ENCODE measurements at regions not wholly inside any gene's neighbourhood (a gene's known extent, or its start where the extent isn't known, plus 50 kb on each side); places are given as distances from the start of the nearest gene placed in this dataset.
"Not testable (repeated sequence)": the region's sequence is repeated elsewhere in the genome, so short reads cannot be mapped to it uniquely, and the experiment has no call there.

- H3K27ac Mint-ChIP-seq (ENCODE audit: unreplicated experiment) = no peak overlapping the region
- no peak for TF ChIP-seq CTCF (IDR thresholded peaks at IDR 0.05; ENCODE audit: partially characterized antibody, unreplicated experiment)
These were observed 213.4 kb upstream of the XIST start for GRCh38 chrX:74065831-74066390.

GRCh38 chrX:74063426-74064155 is 211.1 kb upstream of the XIST start:
- H3K27me3 Mint-ChIP-seq (ENCODE audit: unreplicated experiment) = no peaks in the 10 kb centered on the region
- H3K9me3 Mint-ChIP-seq (ENCODE audit: unreplicated experiment) = peaks cover 2% of the 10 kb centered on the region
- H3K4me1 Mint-ChIP-seq (ENCODE audit: low read depth, unreplicated experiment) = no peaks in the 10 kb centered on the region
- no peak overlapping the region for H3K4me3 Mint-ChIP-seq (ENCODE audit: unreplicated experiment)
- no peak for DNase-seq
- TF ChIP-seq CTCF (IDR thresholded peaks at IDR 0.05; ENCODE audit: partially characterized antibody, unreplicated experiment) = no peak
- H3K27ac Mint-ChIP-seq (ENCODE audit: unreplicated experiment) = no peak overlapping the region
- peaks cover 7% of the 10 kb centered on the region for H3K36me3 Mint-ChIP-seq (ENCODE audit: unreplicated experiment)

More at GRCh38 chrX:74065831-74066390, 213.4 kb upstream of the XIST start:
- DNase-seq = no peak
- Mint-ChIP-seq H3K4me3 (ENCODE audit: unreplicated experiment) (no peak overlapping the region), H3K9me3 (ENCODE audit: unreplicated experiment) (peaks cover 2% of the 10 kb centered on the region), H3K36me3 (ENCODE audit: unreplicated experiment) (peaks cover 9% of the 10 kb centered on the region), H3K4me1 (ENCODE audit: low read depth, unreplicated experiment) (no peaks in the 10 kb centered on the region), H3K27me3 (ENCODE audit: unreplicated experiment) (no peaks in the 10 kb centered on the region)

- Mint-ChIP-seq H3K4me3 (ENCODE audit: unreplicated experiment) (no peak overlapping the region), H3K9me3 (ENCODE audit: unreplicated experiment) (no peaks in the 10 kb centered on the region)
These were observed 209.4 kb upstream of the XIST start for GRCh38 chrX:74061879-74062278.

GRCh38 chrX:74049126-74049525 is 196.6 kb upstream of the XIST start:
- no peak for TF ChIP-seq CTCF (IDR thresholded peaks at IDR 0.05; ENCODE audit: partially characterized antibody, unreplicated experiment)
- Mint-ChIP-seq H3K4me1 (ENCODE audit: low read depth, unreplicated experiment) (no peaks in the 10 kb centered on the region), H3K27me3 (ENCODE audit: unreplicated experiment) (peaks cover 2% of the 10 kb centered on the region), H3K4me3 (ENCODE audit: unreplicated experiment) (no peak overlapping the region), H3K36me3 (ENCODE audit: unreplicated experiment) (peaks cover 7% of the 10 kb centered on the region), H3K27ac (ENCODE audit: unreplicated experiment) (no peak overlapping the region), H3K9me3 (ENCODE audit: unreplicated experiment) (no peaks in the 10 kb centered on the region)
- no peak for DNase-seq

More at GRCh38 chrX:74061879-74062278, 209.4 kb upstream of the XIST start:
- H3K4me1 Mint-ChIP-seq (ENCODE audit: low read depth, unreplicated experiment) = no peaks in the 10 kb centered on the region
- H3K36me3 Mint-ChIP-seq (ENCODE audit: unreplicated experiment) = no peaks in the 10 kb centered on the region
- TF ChIP-seq CTCF (IDR thresholded peaks at IDR 0.05; ENCODE audit: partially characterized antibody, unreplicated experiment) = no peak
- DNase-seq = no peak
- H3K27ac Mint-ChIP-seq (ENCODE audit: unreplicated experiment) = no peak overlapping the region
- H3K27me3 Mint-ChIP-seq (ENCODE audit: unreplicated experiment) = no peaks in the 10 kb centered on the region

- not testable (repeated sequence) for DNase-seq; H3K27me3 Mint-ChIP-seq (ENCODE audit: unreplicated experiment); H3K4me3 Mint-ChIP-seq (ENCODE audit: unreplicated experiment); H3K27ac Mint-ChIP-seq (ENCODE audit: unreplicated experiment); H3K4me1 Mint-ChIP-seq (ENCODE audit: low read depth, unreplicated experiment); H3K36me3 Mint-ChIP-seq (ENCODE audit: unreplicated experiment); H3K9me3 Mint-ChIP-seq (ENCODE audit: unreplicated experiment)
These were observed 181.6 kb upstream of the XIST start for GRCh38 chrX:74034066-74034465.

GRCh38 chrX:74031527-74031926 is 179.0 kb upstream of the XIST start:
- not testable (repeated sequence) for H3K36me3 Mint-ChIP-seq (ENCODE audit: unreplicated experiment); H3K9me3 Mint-ChIP-seq (ENCODE audit: unreplicated experiment); H3K4me3 Mint-ChIP-seq (ENCODE audit: unreplicated experiment); H3K27ac Mint-ChIP-seq (ENCODE audit: unreplicated experiment); H3K27me3 Mint-ChIP-seq (ENCODE audit: unreplicated experiment); DNase-seq; H3K4me1 Mint-ChIP-seq (ENCODE audit: low read depth, unreplicated experiment)

GRCh38 chrX:74030766-74031165 is 178.3 kb upstream of the XIST start:
- not testable (repeated sequence) for H3K4me3 Mint-ChIP-seq (ENCODE audit: unreplicated experiment); H3K4me1 Mint-ChIP-seq (ENCODE audit: low read depth, unreplicated experiment); H3K27me3 Mint-ChIP-seq (ENCODE audit: unreplicated experiment); H3K9me3 Mint-ChIP-seq (ENCODE audit: unreplicated experiment); H3K36me3 Mint-ChIP-seq (ENCODE audit: unreplicated experiment); DNase-seq; H3K27ac Mint-ChIP-seq (ENCODE audit: unreplicated experiment)

GRCh38 chrX:74025145-74025544 is 172.6 kb upstream of the XIST start:
- not testable (repeated sequence) for H3K27ac Mint-ChIP-seq (ENCODE audit: unreplicated experiment); H3K36me3 Mint-ChIP-seq (ENCODE audit: unreplicated experiment); H3K4me1 Mint-ChIP-seq (ENCODE audit: low read depth, unreplicated experiment); H3K27me3 Mint-ChIP-seq (ENCODE audit: unreplicated experiment); DNase-seq; H3K9me3 Mint-ChIP-seq (ENCODE audit: unreplicated experiment); H3K4me3 Mint-ChIP-seq (ENCODE audit: unreplicated experiment)

Measured in glutamatergic neuron (in vitro differentiated cells).